Activated naive CD4-positive, alpha-beta T cell treated with anti-CD3 and anti-CD28 coated beads for 36 hours (primary cell): ENCODE measurements at regions not wholly inside any gene's neighbourhood (a gene's known extent, or its start where the extent isn't known, plus 50 kb on each side); places are given as distances from the start of the nearest gene placed in this dataset.

ENCODE experiments used
- CTCF ChIA-PET: fragments of 350-600 bp; sonication (Branson Sonifier 250); formaldehyde crosslinking; loops from one replicate; lab custom pipeline; 2021; ENCODE audit warnings: antibody characterized with exemption; lab: Charles Lee
- DNase-seq: peaks from one replicate; pipeline ENCODE4 v3.0.0-alpha.2; 2020
- H3K27ac Mint-ChIP-seq: one replicate; pipeline ENCODE4 v1.8.0; 2021; ENCODE audit warnings: mild to moderate bottlenecking, mixed read lengths
- H3K27me3 Mint-ChIP-seq: one replicate; pipeline ENCODE4 v1.8.0; 2021; ENCODE audit warnings: low read depth, mixed read lengths
- H3K36me3 Mint-ChIP-seq: one replicate; pipeline ENCODE4 v1.8.0; 2021; ENCODE audit warnings: low read depth, mixed read lengths
- H3K4me1 Mint-ChIP-seq: one replicate; pipeline ENCODE4 v1.8.0; 2021; ENCODE audit warnings: low read depth, mixed read lengths
- H3K4me3 Mint-ChIP-seq: one replicate; pipeline ENCODE4 v1.8.0; 2021; ENCODE audit warnings: mild to moderate bottlenecking, moderate library complexity, mixed read lengths
- H3K9me3 Mint-ChIP-seq: one replicate; pipeline ENCODE4 v1.8.0; 2021; ENCODE audit warnings: mixed read lengths
- intact Hi-C: fragments of 100-400 bp; cut with micrococcal nuclease; formaldehyde crosslinking; loops from one replicate; pipeline ENCODE4 v1.15.1; 2023

DNA sequence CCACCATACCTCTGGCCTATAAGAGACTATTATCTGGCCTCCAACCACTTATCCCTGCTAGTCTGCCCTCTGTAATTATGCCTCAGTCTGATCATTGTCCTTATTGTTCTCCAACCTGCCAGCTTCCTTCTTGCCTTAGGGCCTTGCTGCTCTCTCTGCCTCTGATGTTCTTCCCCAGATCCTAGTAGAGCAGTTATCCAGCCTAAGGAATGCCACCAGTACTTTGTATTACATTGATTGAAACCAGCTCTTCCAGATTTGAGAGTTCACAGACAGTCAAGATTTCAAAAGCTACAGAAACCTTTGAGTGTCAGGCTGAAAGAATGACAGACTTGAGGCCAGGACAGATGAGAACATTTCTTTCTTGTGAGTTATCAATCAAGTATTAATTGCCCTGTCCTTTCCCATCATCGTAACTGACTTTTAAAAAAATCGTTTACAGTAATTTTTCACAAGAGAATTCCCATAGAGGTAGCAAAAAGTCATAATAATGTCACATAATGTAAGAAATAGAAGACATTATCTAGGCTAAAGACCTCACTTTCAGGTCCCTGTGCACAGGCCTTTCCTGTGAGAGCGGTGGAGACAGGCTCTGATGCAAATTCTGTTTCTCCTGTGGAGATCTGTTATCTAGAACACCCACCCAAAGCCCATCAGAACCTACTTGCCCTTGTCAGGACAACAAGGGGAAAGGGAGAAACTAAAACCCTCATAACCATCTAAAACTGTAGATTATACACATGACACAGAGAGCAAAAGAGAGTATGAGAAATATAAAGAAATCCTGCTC is 64.1 kb upstream of the GUCY1A1 start:
- Mint-ChIP-seq H3K4me1 (no peaks in the 10 kb centered on the region), H3K27me3 (peaks cover 3% of the 10 kb centered on the region), H3K36me3 (no peaks in the 10 kb centered on the region), H3K4me3 (no peak overlapping the region), H3K27ac (no peak overlapping the region), H3K9me3 (no peaks in the 10 kb centered on the region)
- CTCF ChIA-PET: no interaction called here
- intact Hi-C loops: no loop called here
- no peak for DNase-seq

DNA sequence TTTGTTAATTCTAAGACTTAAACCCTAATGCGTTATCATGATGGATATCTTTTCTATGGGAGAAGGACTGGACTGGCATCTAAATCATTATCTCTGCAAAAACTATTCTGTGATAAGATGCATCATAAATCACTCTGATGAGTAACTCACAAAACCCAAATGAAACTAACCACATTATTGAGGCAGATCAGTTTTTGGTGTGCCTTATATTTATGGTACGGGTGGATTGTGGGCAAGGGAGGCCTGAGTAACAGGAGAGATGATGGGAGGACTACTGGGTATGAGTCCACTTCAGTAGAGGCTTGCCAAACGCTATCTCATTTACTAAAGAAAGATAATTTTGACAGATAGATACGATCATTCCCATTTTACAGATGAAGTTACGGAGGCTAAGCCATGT is 66.4 kb upstream of the GUCY1A1 start:
- no peak for DNase-seq
- Mint-ChIP-seq H3K4me1 (no peaks in the 10 kb centered on the region), H3K36me3 (no peaks in the 10 kb centered on the region), H3K9me3 (no peaks in the 10 kb centered on the region), H3K27me3 (peaks cover 2% of the 10 kb centered on the region), H3K4me3 (no peak overlapping the region), H3K27ac (no peak overlapping the region)
- CTCF ChIA-PET: no interaction called here
- intact Hi-C loops: no loop called here

DNA sequence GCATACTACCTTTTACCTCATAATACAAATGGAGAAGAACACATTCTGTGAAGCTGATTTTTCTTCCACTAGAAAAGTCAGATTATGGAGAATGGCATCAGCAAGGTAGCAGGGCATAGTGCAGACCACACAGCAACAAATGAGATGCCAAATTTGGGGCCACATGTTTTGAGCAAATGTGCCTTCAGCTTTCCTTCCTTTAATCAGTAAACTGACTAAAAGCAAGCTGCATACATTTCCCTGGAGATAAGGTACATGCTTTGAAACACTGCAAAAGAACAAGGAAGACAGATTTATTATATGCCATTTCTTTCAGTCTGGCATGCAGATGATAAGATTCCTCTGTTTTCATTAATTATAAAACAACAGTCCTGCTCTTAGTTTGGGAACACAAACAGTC is 67.1 kb upstream of the GUCY1A1 start:
- Mint-ChIP-seq H3K27me3 (peaks cover 2% of the 10 kb centered on the region), H3K4me1 (no peaks in the 10 kb centered on the region), H3K27ac (no peak overlapping the region), H3K4me3 (no peak overlapping the region), H3K9me3 (no peaks in the 10 kb centered on the region), H3K36me3 (no peaks in the 10 kb centered on the region)
- CTCF ChIA-PET: no interaction called here
- no peak for DNase-seq
- intact Hi-C loops: no loop called here

DNA sequence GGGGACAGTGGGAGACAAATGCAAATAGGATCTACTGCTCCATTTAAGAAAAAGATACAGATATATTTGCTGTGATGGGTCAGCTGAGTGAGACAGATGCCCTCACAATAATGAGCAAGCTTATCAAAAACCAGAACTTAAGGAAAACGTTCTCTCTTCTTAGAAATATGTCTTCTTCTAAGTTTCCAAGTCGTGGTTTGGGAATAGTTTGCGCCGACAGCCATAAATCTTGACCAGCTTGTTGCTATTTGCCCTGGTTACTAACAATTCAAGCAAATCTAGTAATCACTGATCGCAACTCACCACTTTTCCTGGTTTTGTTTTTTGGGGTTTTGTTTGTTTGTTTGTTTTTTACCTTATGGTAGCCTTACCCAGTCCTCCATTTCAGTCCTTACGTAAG is 67.6 kb upstream of the GUCY1A1 start:
- no peak overlapping the region for H3K4me3 Mint-ChIP-seq
- no peak for DNase-seq
- H3K4me1 Mint-ChIP-seq: no peaks in the 10 kb centered on the region
- no peak overlapping the region for H3K27ac Mint-ChIP-seq
- CTCF ChIA-PET: no interaction called here
- intact Hi-C loops: no loop called here
- H3K9me3 Mint-ChIP-seq: no peaks in the 10 kb centered on the region
- H3K36me3 Mint-ChIP-seq: no peaks in the 10 kb centered on the region
- peaks cover 4% of the 10 kb centered on the region for H3K27me3 Mint-ChIP-seq

DNA sequence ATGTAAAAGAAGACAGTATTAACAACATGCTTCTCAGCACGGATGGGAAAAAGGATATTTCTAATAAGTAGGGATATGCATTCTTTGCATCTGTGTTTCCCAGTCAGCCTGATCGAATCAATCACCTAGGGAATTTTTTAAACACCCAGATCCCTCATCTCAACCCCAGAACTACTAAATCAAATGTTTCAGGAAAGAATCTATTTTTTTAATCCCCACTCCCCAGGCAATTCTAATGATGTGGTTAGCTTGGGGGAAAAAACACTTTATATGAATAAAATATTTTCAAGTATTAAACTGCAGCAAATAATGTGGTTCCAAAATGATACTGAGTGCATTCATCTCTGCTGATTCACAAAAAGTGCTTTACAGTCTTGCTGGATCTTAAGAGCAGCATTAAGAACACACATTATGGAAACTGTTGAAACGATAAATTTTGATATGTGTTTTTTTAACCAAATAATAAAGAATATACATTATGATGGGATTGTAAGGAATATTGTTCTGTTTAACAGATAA is 68.7 kb upstream of the GUCY1A1 start:
- CTCF ChIA-PET: no interaction called here
- DNase-seq: no peak
- no peak overlapping the region for H3K27ac Mint-ChIP-seq
- no peaks in the 10 kb centered on the region for H3K9me3 Mint-ChIP-seq
- H3K4me1 Mint-ChIP-seq: no peaks in the 10 kb centered on the region
- peaks cover 5% of the 10 kb centered on the region for H3K27me3 Mint-ChIP-seq
- H3K36me3 Mint-ChIP-seq: no peaks in the 10 kb centered on the region
- H3K4me3 Mint-ChIP-seq: no peak overlapping the region
- intact Hi-C loops: no loop called here

DNA sequence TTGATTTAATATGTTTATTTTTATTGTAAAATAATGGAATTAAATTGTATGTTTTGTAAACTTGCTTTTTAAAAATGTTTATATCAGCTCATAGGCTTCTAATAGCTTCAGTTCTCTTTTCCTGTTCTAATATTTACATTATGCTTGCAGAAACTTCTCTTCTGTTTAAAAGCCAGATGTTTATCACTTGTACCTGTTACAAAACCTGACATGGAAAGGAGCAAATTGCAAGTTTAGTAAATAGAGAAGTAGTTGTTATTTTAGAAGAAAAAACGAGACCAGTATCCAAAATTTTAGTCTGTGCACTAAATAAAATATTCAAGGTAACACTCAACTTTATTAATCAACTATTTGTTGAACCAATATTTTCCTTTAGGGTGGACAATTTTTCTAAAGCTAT is 69.4 kb upstream of the GUCY1A1 start:
- CTCF ChIA-PET: no interaction called here
- Mint-ChIP-seq H3K4me1 (no peaks in the 10 kb centered on the region), H3K27ac (no peak overlapping the region), H3K4me3 (no peak overlapping the region), H3K27me3 (peaks cover 5% of the 10 kb centered on the region), H3K9me3 (no peaks in the 10 kb centered on the region), H3K36me3 (no peaks in the 10 kb centered on the region)
- intact Hi-C loops: no loop called here
- no peak for DNase-seq

DNA sequence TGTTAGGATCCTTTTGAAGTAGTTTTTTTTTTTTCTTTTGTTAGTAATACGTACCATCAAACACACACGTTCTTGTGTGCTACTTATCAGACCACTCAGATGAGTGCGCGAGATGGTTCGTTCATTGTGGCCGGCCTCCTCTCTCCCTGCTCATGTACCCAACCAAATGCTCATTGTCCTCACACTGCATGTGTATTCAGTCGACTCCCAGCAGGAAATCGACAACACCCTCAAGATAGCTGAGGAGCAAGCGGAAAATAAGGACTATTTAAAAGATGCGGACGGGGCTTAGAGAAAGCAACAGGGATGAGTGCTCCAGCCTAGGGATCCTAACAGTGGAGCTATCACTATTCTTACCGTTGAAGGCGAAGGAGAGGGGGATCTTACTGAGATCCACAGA is 72.9 kb upstream of the GUCY1A1 start:
- H3K4me3 Mint-ChIP-seq: no peak overlapping the region
- H3K4me1 Mint-ChIP-seq: no peaks in the 10 kb centered on the region
- H3K27ac Mint-ChIP-seq: no peak overlapping the region
- DNase-seq: no peak
- no peaks in the 10 kb centered on the region for H3K36me3 Mint-ChIP-seq
- CTCF ChIA-PET: no interaction called here
- H3K27me3 Mint-ChIP-seq: peaks cover 7% of the 10 kb centered on the region
- no peaks in the 10 kb centered on the region for H3K9me3 Mint-ChIP-seq
- intact Hi-C loops: no loop called here

DNA sequence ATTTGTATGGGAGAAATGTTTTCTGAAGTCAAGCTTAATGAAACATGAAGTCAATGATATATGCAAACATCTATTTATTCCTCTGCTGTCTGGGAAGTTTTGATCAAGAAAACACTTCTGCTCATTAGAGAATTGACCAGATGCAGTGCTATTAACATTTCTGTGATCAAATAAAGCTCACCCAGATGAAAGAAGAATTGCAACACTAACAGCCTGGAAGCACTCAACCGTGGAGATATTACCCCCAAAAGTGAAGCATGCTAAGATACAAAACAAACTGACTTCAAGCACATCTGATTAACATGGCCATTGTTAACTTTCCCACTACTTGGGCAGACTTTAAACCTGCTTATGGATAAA is 73.7 kb upstream of the GUCY1A1 start:
- CTCF ChIA-PET: no interaction called here
- Mint-ChIP-seq H3K27me3 (peaks cover 7% of the 10 kb centered on the region), H3K27ac (no peak overlapping the region), H3K4me1 (no peaks in the 10 kb centered on the region), H3K9me3 (no peaks in the 10 kb centered on the region), H3K36me3 (no peaks in the 10 kb centered on the region), H3K4me3 (no peak overlapping the region)
- intact Hi-C loops: no loop called here
- DNase-seq: no peak

DNA sequence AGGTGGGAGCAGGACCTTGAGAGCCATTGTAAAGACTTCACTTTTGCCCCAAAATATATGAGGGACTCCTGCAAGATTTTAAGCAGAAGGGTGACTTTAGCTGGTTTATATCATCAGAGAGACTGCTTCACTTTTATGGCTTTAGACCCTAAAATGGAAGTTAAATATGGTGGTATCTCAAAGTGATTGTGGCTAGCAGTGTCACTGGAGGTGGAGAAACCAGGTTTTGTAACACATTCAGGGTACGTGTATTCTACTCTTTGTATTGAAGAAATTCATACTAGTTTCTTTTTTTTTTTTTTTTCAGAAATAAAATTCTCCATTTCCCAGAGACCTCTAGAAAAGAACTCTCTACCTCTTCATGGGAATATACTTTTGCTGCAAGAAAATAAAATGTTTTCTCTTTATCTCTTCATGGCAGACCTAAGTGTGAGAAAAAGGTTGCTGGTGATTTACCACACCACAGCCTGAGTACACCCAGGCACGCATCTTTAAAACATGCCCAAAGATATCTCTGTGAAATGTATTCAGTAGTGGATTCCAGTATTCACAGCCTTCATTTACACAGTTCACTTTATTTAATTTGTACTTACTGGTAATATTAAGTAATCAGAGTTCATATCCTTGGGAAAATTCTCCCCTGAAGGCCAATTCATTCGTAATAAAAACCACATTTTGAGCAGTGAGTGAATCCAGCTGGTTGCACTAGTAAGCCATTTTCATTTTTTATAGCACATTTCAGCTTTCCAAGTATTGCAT is 74.3 kb upstream of the GUCY1A1 start:
- no peaks in the 10 kb centered on the region for H3K9me3 Mint-ChIP-seq
- H3K36me3 Mint-ChIP-seq: no peaks in the 10 kb centered on the region
- peaks cover 5% of the 10 kb centered on the region for H3K27me3 Mint-ChIP-seq
- DNase-seq: no peak
- no peak overlapping the region for H3K27ac Mint-ChIP-seq
- H3K4me1 Mint-ChIP-seq: no peaks in the 10 kb centered on the region
- intact Hi-C loops: no loop called here
- H3K4me3 Mint-ChIP-seq: no peak overlapping the region
- CTCF ChIA-PET: no interaction called here

DNA sequence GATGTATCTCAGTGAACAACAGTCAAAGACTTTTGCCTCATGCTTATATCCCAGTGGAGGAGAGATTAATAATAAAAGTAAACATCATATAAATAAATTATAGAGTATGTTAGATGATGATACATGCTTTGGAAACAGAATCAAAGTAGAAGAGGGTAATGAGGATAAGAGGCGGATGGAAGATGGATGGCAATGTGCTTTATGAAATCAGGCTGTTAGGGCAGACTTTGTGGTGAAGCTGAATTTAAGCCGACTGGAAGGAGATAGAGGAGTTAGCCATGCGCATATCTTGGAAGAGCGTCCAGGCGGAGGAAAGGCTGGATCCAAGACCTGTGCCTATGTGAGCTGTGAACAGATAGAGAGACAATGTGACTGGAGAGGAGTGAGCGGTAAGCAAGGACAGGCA is 74.9 kb upstream of the GUCY1A1 start:
- intact Hi-C loops: no loop called here
- no peaks in the 10 kb centered on the region for H3K36me3 Mint-ChIP-seq
- CTCF ChIA-PET: no interaction called here
- peaks cover 5% of the 10 kb centered on the region for H3K27me3 Mint-ChIP-seq
- H3K4me1 Mint-ChIP-seq: no peaks in the 10 kb centered on the region
- no peaks in the 10 kb centered on the region for H3K9me3 Mint-ChIP-seq
- no peak for DNase-seq
- no peak overlapping the region for H3K4me3 Mint-ChIP-seq
- H3K27ac Mint-ChIP-seq: no peak overlapping the region

DNA sequence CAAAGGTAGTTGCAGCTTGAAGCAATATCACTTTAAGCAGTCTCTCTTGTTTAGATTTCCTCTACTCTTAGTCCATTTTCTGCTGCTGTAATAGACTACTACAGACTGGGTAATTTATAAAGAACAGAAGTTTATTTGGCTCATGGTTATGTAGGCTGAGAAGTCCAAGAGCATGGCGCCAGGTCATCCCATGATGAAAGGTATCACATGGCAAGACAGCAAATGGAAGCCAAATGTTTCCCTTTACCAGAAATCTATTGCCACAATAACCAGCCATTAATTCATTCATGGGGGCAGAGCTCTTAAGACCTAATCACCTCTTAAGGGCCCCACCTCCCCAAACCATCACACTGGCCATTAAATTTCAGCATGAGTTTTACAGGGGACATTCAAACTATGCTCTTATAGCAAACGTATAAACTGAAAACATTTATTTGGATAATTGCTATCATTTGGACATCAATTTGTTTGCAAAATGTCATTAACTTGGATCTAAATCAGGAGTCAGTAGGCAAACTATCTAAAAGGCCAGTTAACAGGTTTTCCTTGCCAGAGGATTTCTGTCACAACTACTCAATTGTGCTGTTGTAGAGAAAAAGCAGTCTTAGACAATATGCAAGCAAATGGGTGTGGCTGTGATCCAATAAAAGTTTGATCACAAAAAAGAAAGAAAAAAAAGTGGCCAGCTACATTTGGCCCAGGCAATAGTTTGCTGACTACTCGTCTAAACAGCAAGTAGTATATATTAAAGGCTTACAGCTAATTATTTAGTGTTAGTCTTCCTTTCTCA is 75.7 kb upstream of the GUCY1A1 start:
- H3K36me3 Mint-ChIP-seq: no peaks in the 10 kb centered on the region
- H3K4me3 Mint-ChIP-seq: no peak overlapping the region
- intact Hi-C loops: no loop called here
- no peak for DNase-seq
- peaks cover 5% of the 10 kb centered on the region for H3K27me3 Mint-ChIP-seq
- H3K9me3 Mint-ChIP-seq: no peaks in the 10 kb centered on the region
- H3K4me1 Mint-ChIP-seq: no peaks in the 10 kb centered on the region
- CTCF ChIA-PET: no interaction called here
- no peak overlapping the region for H3K27ac Mint-ChIP-seq

DNA sequence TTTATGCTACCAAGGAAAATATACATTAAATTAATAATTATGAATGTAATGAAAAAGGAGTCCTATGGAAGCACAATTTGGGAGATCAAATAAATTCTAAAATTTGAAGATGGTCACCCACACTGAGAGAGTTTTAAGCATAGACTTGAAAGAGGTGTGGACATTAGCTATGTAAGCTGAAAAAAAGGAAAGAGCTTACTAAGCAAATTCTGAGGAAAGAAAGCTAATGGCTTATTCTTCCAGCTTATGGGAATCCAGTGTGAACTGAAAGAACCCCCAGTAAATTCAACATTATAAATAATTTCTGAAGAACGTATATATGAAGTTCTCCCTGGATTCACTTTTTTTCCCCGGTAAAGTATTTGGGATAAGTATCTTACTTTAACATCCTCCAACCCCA is 78.2 kb upstream of the GUCY1A1 start:
- Mint-ChIP-seq H3K9me3 (no peaks in the 10 kb centered on the region), H3K27ac (no peak overlapping the region), H3K36me3 (no peaks in the 10 kb centered on the region), H3K4me3 (no peak overlapping the region), H3K4me1 (peaks cover 2% of the 10 kb centered on the region), H3K27me3 (peaks cover 2% of the 10 kb centered on the region)
- no peak for DNase-seq
- CTCF ChIA-PET: interaction anchor here (0.8 kb wide), 1 partner anchor 88 kb away, joined by 3 read pairs; no protein-coding TSS in a partner anchor
- intact Hi-C loops: no loop called here
